Inflammatory macrophage treated with lipopolysaccharide for 1 hour (primary cell): ENCODE measurements at regions not wholly inside any gene's neighbourhood (a gene's known extent, or its start where the extent isn't known, plus 50 kb on each side); places are given as distances from the start of the nearest gene placed in this dataset.
"Not testable (repeated sequence)": the region's sequence is repeated elsewhere in the genome, so short reads cannot be mapped to it uniquely, and the experiment has no call there.

Experiments
- DNase-seq, 2 donors: peaks; one replicate each; pipeline ENCODE4 v3.0.0-alpha.2; 2020 to 2022

GRCh38 chr1:120277428-120278258 lies 101.3 kb upstream of the SEC22B start:
- not testable (repeated sequence) for DNase-seq

- not testable (repeated sequence) for DNase-seq
Measured at GRCh38 chr1:120276710-120277109, 100.4 kb upstream of the SEC22B start.

- DNase-seq = not testable (repeated sequence)
Measured at GRCh38 chr1:120274438-120274837, 98.1 kb upstream of the SEC22B start.

GRCh38 chr1:120273363-120273762 lies 97.0 kb upstream of the SEC22B start:
- not testable (repeated sequence) for DNase-seq

GRCh38 chr1:120272242-120272641 lies 95.9 kb upstream of the SEC22B start:
- not testable (repeated sequence) for DNase-seq

GRCh38 chr1:120271561-120272221 lies 95.4 kb upstream of the SEC22B start:
- DNase-seq = not testable (repeated sequence)

GRCh38 chr1:120267894-120268551 lies 91.7 kb upstream of the SEC22B start:
- DNase-seq = not testable (repeated sequence)

GRCh38 chr1:120264564-120264963 lies 88.2 kb upstream of the SEC22B start:
- not testable (repeated sequence) for DNase-seq

GRCh38 chr1:120262791-120263751 lies 86.8 kb upstream of the SEC22B start:
- not testable (repeated sequence) for DNase-seq

- DNase-seq = not testable (repeated sequence)
Measured at GRCh38 chr1:120257778-120258105, 81.4 kb upstream of the SEC22B start.

GRCh38 chr1:120257064-120257777 lies 80.9 kb upstream of the SEC22B start:
- not testable (repeated sequence) for DNase-seq

GRCh38 chr1:120250756-120251155 lies 74.4 kb upstream of the SEC22B start:
- DNase-seq = not testable (repeated sequence)

- DNase-seq = not testable (repeated sequence)
Measured at GRCh38 chr1:120248726-120249427, 72.6 kb upstream of the SEC22B start.

- not testable (repeated sequence) for DNase-seq
Measured at GRCh38 chr1:120248203-120248602, 71.9 kb upstream of the SEC22B start.

GRCh38 chr1:120243867-120244266 lies 67.5 kb upstream of the SEC22B start:
- not testable (repeated sequence) for DNase-seq

GRCh38 chr1:120242582-120242981 lies 66.3 kb upstream of the SEC22B start:
- DNase-seq = not testable (repeated sequence)

GRCh38 chr1:120241868-120242267 lies 65.5 kb upstream of the SEC22B start:
- DNase-seq = not testable (repeated sequence)

- not testable (repeated sequence) for DNase-seq
Measured at GRCh38 chr1:120240181-120240580, 63.9 kb upstream of the SEC22B start.

GRCh38 chr1:120239351-120239750 lies 63.0 kb upstream of the SEC22B start:
- DNase-seq = not testable (repeated sequence)

GRCh38 chr1:120238867-120239266 lies 62.5 kb upstream of the SEC22B start:
- not testable (repeated sequence) for DNase-seq

- DNase-seq = not testable (repeated sequence)
Measured at GRCh38 chr1:120233661-120234018, 57.3 kb upstream of the SEC22B start.
